Activated CD8-positive, alpha-beta memory T cell treated with anti-CD3 and anti-CD28 coated beads, Interleukin-2, amount 50 U/mL, for 48 hours (primary cell): ENCODE measurements at regions not wholly inside any gene's neighbourhood (a gene's known extent, or its start where the extent isn't known, plus 50 kb on each side); places are given as distances from the start of the nearest gene placed in this dataset.
"Not testable (repeated sequence)": the region's sequence is repeated elsewhere in the genome, so short reads cannot be mapped to it uniquely, and the experiment has no call there.

Source experiments
- DNase-seq: peaks from one replicate; pipeline ENCODE4 v3.0.0-alpha.2; 2020

GRCh38 chr7:153410997-153411642, 641.1 kb upstream of the DPP6 start:
- not testable (repeated sequence) for DNase-seq

- DNase-seq: not testable (repeated sequence)
Measured at GRCh38 chr7:153412114-153412823, 639.9 kb upstream of the DPP6 start.

GRCh38 chr7:153412824-153413198, 639.4 kb upstream of the DPP6 start:
- DNase-seq: not testable (repeated sequence)

- DNase-seq: no peak
Measured at GRCh38 chr7:153413199-153413539, 639.0 kb upstream of the DPP6 start.

- DNase-seq: no peak
Measured at GRCh38 chr7:153413540-153414287, 638.5 kb upstream of the DPP6 start.

- DNase-seq: no peak
Measured at GRCh38 chr7:153414288-153414629, 637.9 kb upstream of the DPP6 start.

- DNase-seq: no peak
Measured at GRCh38 chr7:153415632-153416031, 636.6 kb upstream of the DPP6 start.

GRCh38 chr7:153422291-153423209, 629.6 kb upstream of the DPP6 start:
- DNase-seq: no peak

GRCh38 chr7:153423210-153423590, 629.0 kb upstream of the DPP6 start:
- DNase-seq: no peak

GRCh38 chr7:153430931-153431330, 621.3 kb upstream of the DPP6 start:
- no peak for DNase-seq

GRCh38 chr7:153432063-153432462, 620.1 kb upstream of the DPP6 start:
- no peak for DNase-seq

- DNase-seq: no peak
Measured at GRCh38 chr7:153433223-153433622, 619.0 kb upstream of the DPP6 start.

GRCh38 chr7:153440715-153441114, 611.5 kb upstream of the DPP6 start:
- no peak for DNase-seq

GRCh38 chr7:153443032-153443701, 609.0 kb upstream of the DPP6 start:
- no peak for DNase-seq

GRCh38 chr7:153444641-153445040, 607.6 kb upstream of the DPP6 start:
- DNase-seq: no peak

GRCh38 chr7:153445641-153446040, 606.6 kb upstream of the DPP6 start:
- no peak for DNase-seq

GRCh38 chr7:153446490-153446889, 605.7 kb upstream of the DPP6 start:
- DNase-seq: no peak

- no peak for DNase-seq
Measured at GRCh38 chr7:153447011-153447410, 605.2 kb upstream of the DPP6 start.

- DNase-seq: no peak
Measured at GRCh38 chr7:153452661-153453060, 599.5 kb upstream of the DPP6 start.

- no peak for DNase-seq
Measured at GRCh38 chr7:153454306-153454705, 597.9 kb upstream of the DPP6 start.

- no peak for DNase-seq
Measured at GRCh38 chr7:153457746-153458145, 594.5 kb upstream of the DPP6 start.

GRCh38 chr7:153470004-153470671, 582.1 kb upstream of the DPP6 start:
- no peak for DNase-seq
